ENCODE measurements at regions not wholly inside any gene's neighbourhood (a gene's known extent, or its start where the extent isn't known, plus 50 kb on each side); places are given as distances from the start of the nearest gene placed in this dataset.

- WGBS (ENCODE audit: insufficient coverage, insufficient read length): no CpG with 5 or more reads among the region's 4 CpGs
These were observed 106.9 kb upstream of the OLFM3 start for GRCh38 chr1:102103646-102104045.

GRCh38 chr1:102102276-102102780, 105.6 kb upstream of the OLFM3 start:
- Histone ChIP-seq H3K27ac (ENCODE audit: low read length) (no peak overlapping the region), H3K4me3 (ENCODE audit: low read length) (no peak overlapping the region), H3K4me1 (ENCODE audit: control insufficient read depth, insufficient read depth, low read length) (no peaks in the 10 kb centered on the region; the same call in 1 of the 2 replicates), H3K27me3 (ENCODE audit: control insufficient read depth, insufficient read depth, low read length) (no peaks in the 10 kb centered on the region), H3K36me3 (ENCODE audit: control insufficient read depth, insufficient read depth, low read length) (no peaks in the 10 kb centered on the region), H3K9me3 (ENCODE audit: control insufficient read depth, insufficient read depth, low read length) (no peaks in the 10 kb centered on the region)
- WGBS (ENCODE audit: insufficient coverage, insufficient read length): no CpG with 5 or more reads among the region's 3 CpGs
- no peak for DNase-seq (ENCODE audit: low read depth, low spot score)

More at GRCh38 chr1:102103646-102104045, 106.9 kb upstream of the OLFM3 start:
- Histone ChIP-seq H3K36me3 (ENCODE audit: control insufficient read depth, insufficient read depth, low read length) (no peaks in the 10 kb centered on the region), H3K4me3 (ENCODE audit: low read length) (no peak overlapping the region), H3K27me3 (ENCODE audit: control insufficient read depth, insufficient read depth, low read length) (no peaks in the 10 kb centered on the region), H3K4me1 (ENCODE audit: control insufficient read depth, insufficient read depth, low read length) (no peaks in the 10 kb centered on the region; the same call in 1 of the 2 replicates), H3K27ac (ENCODE audit: low read length) (no peak overlapping the region), H3K9me3 (ENCODE audit: control insufficient read depth, insufficient read depth, low read length) (no peaks in the 10 kb centered on the region)
- DNase-seq (ENCODE audit: low read depth, low spot score): no peak

GRCh38 chr1:102100666-102101065, 103.9 kb upstream of the OLFM3 start:
- no peaks in the 10 kb centered on the region; the same call in 1 of the 2 replicates for H3K4me1 ChIP-seq (ENCODE audit: control insufficient read depth, insufficient read depth, low read length)
- H3K27ac ChIP-seq (ENCODE audit: low read length): no peak overlapping the region
- no peaks in the 10 kb centered on the region for H3K9me3 ChIP-seq (ENCODE audit: control insufficient read depth, insufficient read depth, low read length)
- no peak overlapping the region for H3K4me3 ChIP-seq (ENCODE audit: low read length)
- DNase-seq (ENCODE audit: low read depth, low spot score): no peak
- H3K27me3 ChIP-seq (ENCODE audit: control insufficient read depth, insufficient read depth, low read length): no peaks in the 10 kb centered on the region
- H3K36me3 ChIP-seq (ENCODE audit: control insufficient read depth, insufficient read depth, low read length): no peaks in the 10 kb centered on the region

- Histone ChIP-seq H3K4me3 (ENCODE audit: low read length) (no peak overlapping the region), H3K36me3 (ENCODE audit: control insufficient read depth, insufficient read depth, low read length) (no peaks in the 10 kb centered on the region), H3K27ac (ENCODE audit: low read length) (no peak overlapping the region), H3K9me3 (ENCODE audit: control insufficient read depth, insufficient read depth, low read length) (no peaks in the 10 kb centered on the region), H3K27me3 (ENCODE audit: control insufficient read depth, insufficient read depth, low read length) (no peaks in the 10 kb centered on the region), H3K4me1 (ENCODE audit: control insufficient read depth, insufficient read depth, low read length) (no peaks in the 10 kb centered on the region; the same call in 1 of the 2 replicates)
- no CpG with 5 or more reads among the region's 4 CpGs for WGBS (ENCODE audit: insufficient coverage, insufficient read length)
- DNase-seq (ENCODE audit: low read depth, low spot score): no peak
These were observed 103.2 kb upstream of the OLFM3 start for GRCh38 chr1:102099916-102100315.

GRCh38 chr1:102098536-102098935, 101.8 kb upstream of the OLFM3 start:
- no peak overlapping the region for H3K4me3 ChIP-seq (ENCODE audit: low read length)
- no peaks in the 10 kb centered on the region for H3K27me3 ChIP-seq (ENCODE audit: control insufficient read depth, insufficient read depth, low read length)
- DNase-seq (ENCODE audit: low read depth, low spot score): no peak
- WGBS (ENCODE audit: insufficient coverage, insufficient read length): no CpG with 5 or more reads among the region's 3 CpGs
- no peaks in the 10 kb centered on the region; the same call in 1 of the 2 replicates for H3K4me1 ChIP-seq (ENCODE audit: control insufficient read depth, insufficient read depth, low read length)
- H3K27ac ChIP-seq (ENCODE audit: low read length): no peak overlapping the region
- H3K9me3 ChIP-seq (ENCODE audit: control insufficient read depth, insufficient read depth, low read length): no peaks in the 10 kb centered on the region
- no peaks in the 10 kb centered on the region for H3K36me3 ChIP-seq (ENCODE audit: control insufficient read depth, insufficient read depth, low read length)

GRCh38 chr1:102098081-102098480, 101.4 kb upstream of the OLFM3 start:
- H3K9me3 ChIP-seq (ENCODE audit: control insufficient read depth, insufficient read depth, low read length): no peaks in the 10 kb centered on the region
- H3K4me1 ChIP-seq (ENCODE audit: control insufficient read depth, insufficient read depth, low read length): no peaks in the 10 kb centered on the region; the same call in 1 of the 2 replicates
- H3K36me3 ChIP-seq (ENCODE audit: control insufficient read depth, insufficient read depth, low read length): no peaks in the 10 kb centered on the region
- no peak for DNase-seq (ENCODE audit: low read depth, low spot score)
- no peaks in the 10 kb centered on the region for H3K27me3 ChIP-seq (ENCODE audit: control insufficient read depth, insufficient read depth, low read length)
- no CpG with 5 or more reads among the region's 4 CpGs for WGBS (ENCODE audit: insufficient coverage, insufficient read length)
- H3K4me3 ChIP-seq (ENCODE audit: low read length): no peak overlapping the region
- H3K27ac ChIP-seq (ENCODE audit: low read length): no peak overlapping the region

- no peaks in the 10 kb centered on the region; the same call in 1 of the 2 replicates for H3K4me1 ChIP-seq (ENCODE audit: control insufficient read depth, insufficient read depth, low read length)
- no peak for DNase-seq (ENCODE audit: low read depth, low spot score)
These were observed 100.7 kb upstream of the OLFM3 start for GRCh38 chr1:102097451-102097850.

GRCh38 chr1:102096162-102096561, 99.4 kb upstream of the OLFM3 start:
- no peaks in the 10 kb centered on the region for H3K9me3 ChIP-seq (ENCODE audit: control insufficient read depth, insufficient read depth, low read length)
- no peaks in the 10 kb centered on the region for H3K36me3 ChIP-seq (ENCODE audit: control insufficient read depth, insufficient read depth, low read length)
- no peaks in the 10 kb centered on the region for H3K4me1 ChIP-seq (ENCODE audit: control insufficient read depth, insufficient read depth, low read length)
- no peak for DNase-seq (ENCODE audit: low read depth, low spot score)
- no CpG with 5 or more reads among the region's 1 CpG for WGBS (ENCODE audit: insufficient coverage, insufficient read length)
- H3K27me3 ChIP-seq (ENCODE audit: control insufficient read depth, insufficient read depth, low read length): no peaks in the 10 kb centered on the region
- no peak overlapping the region for H3K4me3 ChIP-seq (ENCODE audit: low read length)
- H3K27ac ChIP-seq (ENCODE audit: low read length): no peak overlapping the region

More at GRCh38 chr1:102097451-102097850, 100.7 kb upstream of the OLFM3 start:
- no peak overlapping the region for H3K27ac ChIP-seq (ENCODE audit: low read length)
- H3K4me3 ChIP-seq (ENCODE audit: low read length): no peak overlapping the region
- H3K36me3 ChIP-seq (ENCODE audit: control insufficient read depth, insufficient read depth, low read length): no peaks in the 10 kb centered on the region
- H3K9me3 ChIP-seq (ENCODE audit: control insufficient read depth, insufficient read depth, low read length): no peaks in the 10 kb centered on the region
- no peaks in the 10 kb centered on the region for H3K27me3 ChIP-seq (ENCODE audit: control insufficient read depth, insufficient read depth, low read length)

- no peak for DNase-seq (ENCODE audit: low read depth, low spot score)
- WGBS (ENCODE audit: insufficient coverage, insufficient read length): no CpG with 5 or more reads among the region's 1 CpG
- H3K27ac ChIP-seq (ENCODE audit: low read length): no peak overlapping the region
- H3K4me1 ChIP-seq (ENCODE audit: control insufficient read depth, insufficient read depth, low read length): no peaks in the 10 kb centered on the region
- no peaks in the 10 kb centered on the region for H3K36me3 ChIP-seq (ENCODE audit: control insufficient read depth, insufficient read depth, low read length)
- no peaks in the 10 kb centered on the region for H3K9me3 ChIP-seq (ENCODE audit: control insufficient read depth, insufficient read depth, low read length)
- H3K4me3 ChIP-seq (ENCODE audit: low read length): no peak overlapping the region
- no peaks in the 10 kb centered on the region for H3K27me3 ChIP-seq (ENCODE audit: control insufficient read depth, insufficient read depth, low read length)
These were observed 93.1 kb upstream of the OLFM3 start for GRCh38 chr1:102089791-102090190.

- no peaks in the 10 kb centered on the region for H3K36me3 ChIP-seq (ENCODE audit: control insufficient read depth, insufficient read depth, low read length)
- no CpG with 5 or more reads among the region's 1 CpG for WGBS (ENCODE audit: insufficient coverage, insufficient read length)
- no peaks in the 10 kb centered on the region for H3K27me3 ChIP-seq (ENCODE audit: control insufficient read depth, insufficient read depth, low read length)
- no peak for DNase-seq (ENCODE audit: low read depth, low spot score)
- no peaks in the 10 kb centered on the region for H3K9me3 ChIP-seq (ENCODE audit: control insufficient read depth, insufficient read depth, low read length)
- H3K27ac ChIP-seq (ENCODE audit: low read length): no peak overlapping the region
- H3K4me3 ChIP-seq (ENCODE audit: low read length): no peak overlapping the region
- no peaks in the 10 kb centered on the region for H3K4me1 ChIP-seq (ENCODE audit: control insufficient read depth, insufficient read depth, low read length)
These were observed 89.2 kb upstream of the OLFM3 start for GRCh38 chr1:102085896-102086295.

- H3K27ac ChIP-seq (ENCODE audit: low read length): no peak overlapping the region
- no peaks in the 10 kb centered on the region for H3K9me3 ChIP-seq (ENCODE audit: control insufficient read depth, insufficient read depth, low read length)
- no peak for DNase-seq (ENCODE audit: low read depth, low spot score)
- H3K36me3 ChIP-seq (ENCODE audit: control insufficient read depth, insufficient read depth, low read length): no peaks in the 10 kb centered on the region
- H3K4me1 ChIP-seq (ENCODE audit: control insufficient read depth, insufficient read depth, low read length): no peaks in the 10 kb centered on the region
- WGBS (ENCODE audit: insufficient coverage, insufficient read length): no CpG with 5 or more reads among the region's 1 CpG
- no peak overlapping the region for H3K4me3 ChIP-seq (ENCODE audit: low read length)
- H3K27me3 ChIP-seq (ENCODE audit: control insufficient read depth, insufficient read depth, low read length): no peaks in the 10 kb centered on the region
These were observed 88.2 kb upstream of the OLFM3 start for GRCh38 chr1:102084771-102085535.
